GM21576 (cell line): ENCODE measurements at regions not wholly inside any gene's neighbourhood (a gene's known extent, or its start where the extent isn't known, plus 50 kb on each side); places are given as distances from the start of the nearest gene placed in this dataset.

Experiments
- ATAC-seq: cut with Tn5 transposase; IDR thresholded peaks from one replicate; pipeline ENCODE4 v1.9.1; 2021; ENCODE audit warnings: mild to moderate bottlenecking, moderate library complexity; ENCODE audit not compliant: unreplicated experiment

DNA sequence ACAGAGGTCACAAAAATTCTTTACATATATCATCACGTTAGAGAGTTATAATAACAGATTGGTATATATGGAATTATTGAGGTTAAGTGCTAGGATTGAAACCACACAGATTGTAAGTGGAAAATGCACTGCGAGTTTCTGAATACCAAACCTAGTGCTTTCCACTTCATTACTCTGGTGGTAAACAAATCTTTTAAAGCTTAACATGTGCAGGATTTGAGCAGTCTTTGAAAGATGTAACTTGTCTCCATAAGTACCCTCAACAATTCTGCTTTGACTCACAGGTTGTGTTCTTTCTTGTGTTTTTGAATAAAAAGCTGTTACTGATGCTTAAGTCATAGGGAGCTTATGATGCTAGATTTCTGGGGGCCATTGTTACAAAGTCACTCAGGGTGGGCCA, 314.7 kb upstream of the DACH1 start:
- ATAC-seq, result no peak

DNA sequence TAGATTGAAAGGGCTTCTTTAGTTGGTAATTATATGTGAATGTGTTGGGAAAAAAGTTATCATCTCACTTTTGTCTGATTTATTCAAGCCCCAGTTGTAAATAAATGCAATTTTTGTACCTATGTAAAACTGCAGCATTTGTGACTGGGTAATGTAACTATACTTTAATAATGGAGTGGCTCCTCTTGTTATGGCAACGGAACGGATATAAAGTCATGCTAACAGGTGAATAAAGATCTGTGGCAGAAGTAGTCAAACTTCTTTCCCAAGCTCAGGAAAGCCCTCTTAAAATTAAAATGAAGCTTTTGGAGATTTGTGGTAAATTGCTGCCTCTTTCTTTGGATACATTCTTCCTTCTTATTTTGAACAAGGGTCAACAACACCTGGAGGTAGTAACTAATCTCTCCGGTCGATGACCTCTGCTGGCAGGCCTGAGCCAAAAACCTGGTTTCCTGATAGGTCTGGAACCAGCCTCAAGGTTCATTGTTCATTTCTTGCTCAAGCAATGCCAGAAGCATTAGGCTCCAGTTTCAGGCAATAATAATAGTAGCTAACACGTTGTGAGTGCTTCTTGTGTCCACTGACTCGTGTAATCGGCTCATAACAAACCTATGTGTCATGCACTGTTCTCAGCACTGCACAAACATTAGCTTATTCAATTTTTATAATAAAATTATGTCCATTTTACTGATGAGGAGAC, 313.4 kb upstream of the DACH1 start:
- ATAC-seq, result no peak

DNA sequence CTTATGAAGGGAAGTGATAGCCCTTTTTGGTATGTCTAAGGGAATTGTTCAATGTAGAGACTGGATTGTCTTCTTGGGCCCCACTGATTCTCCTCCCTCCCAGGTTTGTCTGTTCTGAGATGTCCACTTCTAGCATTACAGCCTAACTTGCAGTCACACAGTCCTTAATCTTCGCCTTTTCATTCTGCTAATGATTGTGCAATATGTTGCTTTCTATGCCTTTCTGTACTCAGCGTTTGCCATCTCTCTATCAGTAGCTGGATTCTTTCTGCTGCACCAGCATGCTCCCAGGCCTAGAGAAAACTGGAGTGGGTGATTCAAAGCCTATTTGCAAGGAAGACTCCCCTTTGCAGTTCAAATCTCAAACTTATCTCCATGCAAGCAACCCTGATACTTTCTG, 307.5 kb upstream of the DACH1 start:
- ATAC-seq, result no peak

DNA sequence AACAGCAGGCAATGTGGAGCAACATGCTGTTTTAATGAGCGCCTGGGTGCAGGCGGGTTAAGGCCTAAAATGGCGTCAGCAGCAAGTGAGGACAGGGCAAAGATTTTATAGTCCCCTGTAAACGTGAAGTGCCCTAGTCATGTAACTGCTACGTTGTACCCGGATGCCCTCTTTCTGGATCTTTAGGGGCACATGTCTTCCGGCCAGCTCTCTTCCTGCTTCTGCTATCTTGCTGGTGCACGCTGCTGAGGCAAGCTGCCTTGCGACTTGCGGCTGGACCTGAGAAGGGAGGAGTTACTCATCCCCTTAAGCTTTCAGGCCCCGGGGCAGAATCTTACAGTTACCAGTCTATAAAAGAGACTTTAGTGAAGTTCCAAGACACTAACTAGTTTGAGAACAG, 303.6 kb upstream of the DACH1 start:
- ATAC-seq, result no peak

DNA sequence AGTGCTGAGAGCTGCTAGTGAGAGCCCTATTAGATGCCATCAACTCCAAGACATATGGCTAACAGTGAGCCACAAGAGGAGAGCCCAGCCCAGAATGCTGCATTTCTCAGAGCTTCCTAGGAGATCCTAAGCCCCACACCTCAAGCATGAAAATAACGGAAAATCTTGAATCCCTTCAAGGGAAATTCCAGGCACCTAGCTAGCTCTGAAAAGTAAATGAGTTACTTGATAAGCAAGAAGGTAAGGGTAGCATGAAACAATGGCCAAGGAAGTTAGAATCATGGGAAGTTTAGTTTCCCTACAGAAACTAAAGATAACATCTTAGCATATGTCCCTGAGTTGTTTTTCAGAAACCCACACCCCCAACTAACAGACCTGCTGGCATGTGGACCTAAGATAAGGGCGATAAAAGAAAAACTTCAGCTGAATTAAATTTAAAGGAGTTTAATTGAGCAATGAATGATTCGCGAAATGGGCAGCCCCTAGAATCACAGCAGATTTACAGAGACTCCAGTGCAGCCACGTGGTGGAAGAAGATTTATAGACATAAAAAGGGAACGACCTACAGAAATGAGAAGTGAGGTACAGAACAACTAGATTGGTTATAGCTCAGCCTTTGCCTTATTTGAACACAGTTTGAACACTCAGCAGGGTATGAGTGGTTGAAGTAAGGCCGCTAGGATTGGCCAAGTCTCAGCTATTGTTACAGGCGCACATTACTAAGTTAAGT, 301.3 kb upstream of the DACH1 start:
- no peak for ATAC-seq

DNA sequence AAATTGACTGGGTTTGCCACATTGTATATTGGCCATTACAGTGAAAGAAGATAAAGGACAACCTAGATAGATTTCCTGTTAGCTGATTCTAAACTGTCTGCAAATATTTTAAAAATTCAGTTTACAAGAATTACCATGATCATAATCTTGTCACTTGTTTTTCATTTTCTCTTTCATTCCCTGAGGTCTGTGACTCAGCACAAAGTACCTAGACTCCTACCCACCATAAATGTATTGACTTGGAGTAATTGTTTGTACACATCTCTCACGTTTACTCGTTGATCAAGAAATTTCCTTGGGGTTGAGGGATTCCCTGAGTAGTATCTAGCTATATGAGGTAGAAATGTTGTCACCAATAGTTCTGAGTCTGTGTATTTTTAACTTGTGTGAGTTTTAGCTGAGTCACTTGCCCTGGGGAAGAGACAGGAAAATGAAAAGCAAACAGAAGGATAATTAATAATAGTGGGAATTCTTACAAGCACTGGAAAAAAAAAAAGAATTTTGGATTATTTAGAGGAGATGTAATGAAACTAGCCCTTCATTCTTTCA, 299.2 kb upstream of the DACH1 start:
- no peak for ATAC-seq

DNA sequence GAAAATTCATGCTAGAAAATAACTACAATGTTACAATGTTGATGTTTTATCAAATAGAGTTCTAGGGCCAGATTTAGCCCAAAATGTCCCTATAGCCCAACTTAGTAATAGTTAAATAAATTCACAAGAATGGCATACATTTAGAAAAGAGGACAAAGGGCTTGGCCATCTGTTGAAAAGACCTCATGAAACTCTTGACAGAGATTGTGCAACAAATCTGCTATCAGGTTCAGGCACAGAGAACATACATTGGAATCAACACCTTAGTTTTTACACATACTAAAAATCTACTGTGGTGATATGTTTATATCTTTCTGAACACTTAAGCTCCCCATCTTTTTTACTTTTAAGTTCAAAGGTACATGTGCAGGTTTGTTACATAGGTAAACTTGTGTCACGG, 298.3 kb upstream of the DACH1 start:
- no peak for ATAC-seq

DNA sequence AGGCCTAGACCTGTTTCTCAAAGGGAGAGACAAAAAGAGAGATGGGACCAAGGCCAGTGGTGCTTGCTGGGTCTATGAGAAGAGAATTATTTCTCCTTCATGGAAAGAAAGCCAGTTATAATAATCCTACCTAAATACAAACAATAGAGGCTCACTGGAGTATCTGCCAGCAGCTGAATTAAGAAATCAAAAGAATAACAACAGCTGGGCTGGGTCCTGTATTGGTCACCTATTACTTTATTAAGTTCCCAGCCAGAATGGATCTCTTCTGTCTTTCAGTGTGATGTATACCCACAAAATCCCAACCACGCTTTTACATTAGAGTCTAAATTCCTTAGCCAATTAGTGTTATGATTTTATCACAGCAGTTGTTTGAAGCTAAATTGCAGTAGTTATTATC, 297.8 kb upstream of the DACH1 start:
- ATAC-seq, result no peak

DNA sequence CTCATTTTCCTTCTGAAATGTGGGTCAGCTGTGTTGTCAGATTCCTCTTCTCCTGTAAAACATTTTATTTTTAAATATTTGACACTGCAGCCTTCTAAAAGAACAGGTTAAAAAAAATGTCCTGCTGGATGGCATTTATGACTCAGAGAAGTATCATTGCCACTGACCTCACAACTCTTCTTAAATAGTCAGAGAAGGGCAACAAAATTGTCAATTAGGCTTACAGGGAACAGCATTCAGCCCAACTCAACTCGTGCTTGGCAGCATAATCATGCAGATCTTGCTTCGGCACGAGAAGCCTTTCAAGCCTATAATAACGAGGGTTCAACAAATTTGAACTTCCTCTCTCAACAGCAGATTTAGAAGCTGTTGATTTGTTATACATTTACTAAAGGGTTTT, 296.7 kb upstream of the DACH1 start:
- no peak for ATAC-seq

DNA sequence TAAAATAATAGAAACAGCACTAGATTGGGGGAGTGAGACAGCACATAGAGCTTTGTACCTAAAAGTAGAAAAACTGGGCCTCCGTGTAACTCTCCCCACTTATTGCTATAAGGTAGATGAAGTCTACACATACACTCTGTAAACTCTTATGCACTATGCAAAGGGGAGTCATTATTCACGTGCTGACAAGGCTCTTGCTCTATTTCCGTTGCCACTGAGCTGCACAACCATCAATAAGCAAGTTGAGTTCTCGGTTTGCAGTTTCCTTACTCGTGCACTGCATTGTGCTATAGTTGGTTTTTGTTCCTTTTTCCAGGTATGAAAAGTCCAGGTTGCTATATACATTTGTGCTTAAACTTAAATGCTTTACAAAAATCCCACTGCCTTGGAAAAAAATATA, 294.0 kb upstream of the DACH1 start:
- no peak for ATAC-seq

DNA sequence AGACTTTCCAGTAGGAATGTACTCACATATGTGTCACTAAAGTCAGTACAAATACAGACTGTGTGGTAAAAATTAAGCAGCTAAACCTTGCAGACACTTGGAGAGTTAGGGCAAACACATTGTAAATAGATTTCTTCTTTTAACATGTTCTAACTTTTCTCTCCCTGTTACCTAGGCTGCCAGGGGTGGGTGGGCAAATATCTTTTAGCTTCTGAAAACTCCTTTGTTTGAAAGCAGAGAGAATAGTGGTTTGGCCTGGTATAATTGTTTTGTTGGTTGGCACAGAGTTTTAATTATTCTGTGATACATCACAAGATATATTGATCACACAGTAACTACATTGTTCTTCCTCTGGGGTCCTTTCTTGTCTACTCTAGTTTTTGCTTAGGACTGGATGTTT, 289.8 kb upstream of the DACH1 start:
- no peak for ATAC-seq

DNA sequence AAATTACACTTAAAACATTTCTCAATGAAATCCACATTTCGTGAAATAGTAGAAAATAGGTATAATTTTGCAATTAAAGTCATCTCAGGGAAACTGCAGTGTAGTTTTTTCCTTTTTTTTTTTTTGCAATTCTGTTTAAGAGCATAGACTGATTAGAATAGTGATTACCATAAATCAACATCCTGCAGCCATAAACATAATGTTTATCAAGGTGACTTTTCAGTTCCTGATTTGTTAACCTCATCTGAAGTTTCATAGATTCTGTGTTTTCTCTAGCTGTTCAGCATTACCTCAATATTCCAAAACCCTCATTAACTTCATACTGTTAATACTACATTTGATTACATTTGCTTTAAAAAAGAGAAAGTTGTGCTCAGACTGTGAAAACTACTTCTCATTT, 286.3 kb upstream of the DACH1 start:
- ATAC-seq, result no peak

DNA sequence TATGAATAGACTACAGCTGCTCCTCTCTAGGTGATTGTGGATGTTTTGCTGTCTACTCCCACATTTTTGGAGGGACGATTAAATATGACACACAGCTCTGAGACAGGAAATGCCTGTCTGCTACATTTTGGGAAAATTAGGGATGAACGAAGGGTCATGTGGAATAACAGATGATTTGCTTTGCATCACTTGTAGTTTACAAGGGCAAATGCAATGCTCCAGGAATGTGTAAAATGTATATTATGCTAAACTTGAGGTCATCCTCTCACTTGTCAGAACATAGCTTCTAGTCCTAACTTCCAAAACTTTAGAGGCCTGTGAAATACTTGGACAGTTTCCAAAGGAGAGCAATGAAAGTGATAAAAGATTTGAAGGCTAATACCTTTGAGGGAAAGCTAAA, 284.2 kb upstream of the DACH1 start:
- no peak for ATAC-seq

DNA sequence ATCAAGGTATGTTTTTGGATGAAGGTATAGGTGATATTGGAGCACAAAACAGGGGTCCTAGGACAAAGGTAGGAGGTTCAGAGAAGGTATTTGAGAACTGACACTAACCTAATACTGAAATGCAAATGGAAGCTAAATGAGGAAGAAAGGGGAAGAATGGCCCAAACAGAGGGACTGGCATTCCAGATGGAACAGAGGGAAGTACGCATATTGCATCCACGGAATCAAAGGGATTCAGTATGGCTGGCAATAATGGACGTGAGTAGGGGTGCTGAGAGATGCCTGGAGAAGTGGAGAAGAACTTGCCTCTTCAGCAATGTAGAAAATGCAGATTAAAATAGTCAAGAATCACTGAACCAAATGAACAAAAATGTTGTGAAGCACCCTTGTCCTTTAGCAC, 283.5 kb upstream of the DACH1 start:
- ATAC-seq, result no peak

DNA sequence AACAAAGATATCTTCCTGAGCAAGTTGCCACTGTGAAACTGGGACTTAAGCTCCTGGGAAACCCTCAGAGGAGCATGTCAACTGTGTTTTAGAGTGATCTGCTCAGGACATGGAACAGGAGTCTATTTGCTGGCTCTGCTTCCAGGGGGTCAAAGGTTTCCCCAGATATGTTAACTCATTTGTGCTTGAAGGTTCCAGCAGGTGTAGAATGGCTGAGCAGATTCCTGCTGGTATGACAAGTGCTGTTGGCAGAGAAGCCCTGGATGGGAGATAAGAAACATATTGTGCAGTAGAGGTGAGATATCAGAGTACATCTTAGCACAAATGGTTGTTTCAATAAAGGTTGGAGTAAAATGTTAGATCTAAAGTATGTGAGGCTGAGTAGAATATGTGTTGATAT, 282.7 kb upstream of the DACH1 start:
- ATAC-seq, result no peak

DNA sequence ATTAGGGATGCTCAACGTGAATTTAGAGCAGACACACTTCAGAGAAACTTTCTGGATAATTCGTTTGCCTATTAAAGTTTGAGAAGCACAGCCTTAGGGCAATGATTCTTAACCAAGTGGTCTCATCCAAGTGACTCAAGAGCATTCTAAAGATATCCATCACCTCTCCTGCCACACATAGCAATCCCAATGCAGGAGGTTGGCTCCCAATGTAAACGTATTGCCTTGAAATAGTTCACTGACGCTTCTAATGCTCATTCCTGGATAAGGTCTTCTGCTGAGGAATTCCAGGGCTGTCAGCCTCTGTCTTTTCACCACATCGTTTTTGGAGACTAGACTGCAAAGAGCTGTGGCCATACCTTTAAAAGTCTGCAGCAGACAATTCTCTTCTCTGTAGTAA, 279.8 kb upstream of the DACH1 start:
- ATAC-seq, result no peak

DNA sequence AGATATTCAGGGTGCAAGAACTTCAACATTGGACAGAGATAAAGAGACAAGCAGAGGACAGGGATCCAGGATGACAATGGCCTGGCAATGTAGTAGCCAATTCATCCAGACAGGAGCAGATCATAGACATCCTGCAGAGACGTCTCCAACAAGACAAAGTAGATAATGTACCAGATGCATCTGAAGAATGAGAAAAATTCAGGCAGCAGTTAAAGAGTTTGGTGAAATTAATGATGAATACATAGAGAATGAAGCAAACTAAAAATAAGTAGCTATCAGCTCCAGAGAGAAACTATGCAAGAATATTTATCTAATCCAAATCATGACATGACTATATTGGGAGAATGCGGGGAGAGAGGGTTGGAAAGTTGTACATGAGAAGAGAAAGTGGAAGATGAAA, 278.4 kb upstream of the DACH1 start:
- ATAC-seq, result no peak

DNA sequence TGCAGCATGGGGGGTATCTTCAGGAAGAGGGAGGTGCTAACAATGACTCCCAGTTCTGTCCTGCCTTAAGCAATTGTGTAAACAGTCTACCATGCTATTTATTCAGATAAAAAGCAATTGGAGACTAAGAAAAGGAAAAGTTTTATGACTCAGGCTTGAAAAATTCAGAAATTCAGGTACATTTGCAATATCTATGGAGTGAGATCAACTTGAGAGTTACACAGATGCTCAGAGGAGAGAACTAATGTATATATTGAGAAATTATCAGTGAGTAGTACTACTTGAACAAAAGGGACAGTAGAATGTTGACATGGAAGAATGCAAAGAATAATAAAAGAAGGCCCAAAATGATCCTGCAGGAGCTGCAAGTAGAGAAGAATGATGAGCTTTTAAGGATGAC, 277.6 kb upstream of the DACH1 start:
- ATAC-seq, result no peak

DNA sequence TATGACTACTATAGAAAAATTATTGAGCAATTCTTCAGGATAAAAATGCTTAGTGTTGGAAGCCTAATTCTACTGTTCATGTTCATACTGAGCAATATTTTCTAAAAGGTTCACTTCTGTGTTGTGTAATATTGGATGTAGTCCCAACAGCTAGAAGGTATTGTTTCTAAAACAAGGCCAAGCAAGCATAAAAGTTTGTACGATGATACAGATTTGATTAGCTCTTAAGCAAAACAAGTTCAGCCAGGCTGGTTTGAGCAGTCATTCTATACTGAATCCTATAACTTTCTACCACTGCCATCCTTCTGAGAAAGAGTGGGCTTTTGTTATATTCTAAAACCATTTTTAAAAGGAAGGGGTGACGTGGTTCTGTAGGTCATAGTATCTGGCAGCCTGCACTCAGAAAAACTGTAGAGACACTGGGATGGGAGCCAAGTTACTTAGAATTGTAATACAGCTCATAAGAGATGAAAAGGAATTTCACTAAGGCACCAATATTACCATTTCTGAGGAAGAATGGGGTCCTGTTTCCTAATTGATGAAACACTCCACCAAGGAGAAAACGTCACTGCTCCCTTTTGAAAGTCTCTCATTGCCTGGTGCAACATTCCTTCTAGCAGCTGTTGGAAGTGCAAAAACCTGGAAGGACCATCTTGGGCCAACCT, 275.0 kb upstream of the DACH1 start:
- no peak for ATAC-seq

DNA sequence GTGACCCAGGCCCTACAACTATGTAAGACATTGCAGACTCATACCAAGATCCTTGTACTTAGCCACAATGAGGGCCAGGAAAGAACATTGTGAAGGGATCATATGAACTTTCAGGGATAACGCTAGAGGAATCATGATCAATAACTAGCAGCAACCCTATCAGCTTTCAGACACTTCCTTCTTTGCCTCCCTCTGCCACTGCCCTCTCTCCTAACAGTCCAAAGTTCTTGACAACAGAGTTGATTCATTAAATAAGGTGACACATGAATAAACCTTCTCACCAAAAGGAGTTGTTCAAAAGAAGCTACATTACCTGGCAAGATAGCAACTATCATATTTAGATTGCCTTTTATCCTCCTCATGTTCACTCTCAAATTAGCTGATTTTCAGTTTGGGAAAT, 272.2 kb upstream of the DACH1 start:
- no peak for ATAC-seq

DNA sequence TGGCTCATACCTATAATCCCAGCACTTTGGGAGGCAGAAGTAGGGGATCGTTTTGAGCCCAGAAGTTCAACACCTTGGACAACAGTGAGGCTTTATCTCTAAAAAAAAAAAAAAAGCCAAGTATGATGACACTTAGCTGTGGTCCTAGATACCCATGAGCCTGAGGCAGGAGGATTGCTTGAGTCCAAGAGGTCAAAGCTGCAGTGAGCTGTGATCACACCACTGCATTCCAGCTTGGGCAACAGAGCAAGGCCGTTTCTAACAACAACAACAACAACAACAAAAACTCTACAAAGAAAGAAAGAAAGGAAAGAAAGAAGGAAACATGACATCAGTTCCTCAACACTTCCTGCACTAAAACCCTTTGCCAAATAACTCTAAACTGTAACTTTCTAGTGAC, 265.1 kb upstream of the DACH1 start:
- ATAC-seq, result no peak

DNA sequence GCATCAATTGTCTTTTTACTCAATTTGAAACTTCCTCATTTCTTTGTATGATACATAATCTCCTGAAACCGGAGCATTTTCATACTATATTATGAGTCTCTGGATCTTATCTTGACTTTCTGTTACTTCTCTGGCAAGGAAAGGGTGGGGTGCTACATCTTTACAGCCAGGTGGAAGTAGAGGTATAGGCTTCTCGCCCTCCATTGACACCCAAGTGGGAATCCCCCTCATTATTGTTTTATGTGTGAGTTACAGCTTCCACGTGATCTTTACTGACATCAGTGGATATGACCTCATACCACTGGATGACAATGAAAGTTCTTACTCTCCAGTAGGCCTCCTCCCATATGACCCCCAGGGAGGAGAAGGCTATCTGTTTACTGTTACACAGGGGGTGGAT, 262.1 kb upstream of the DACH1 start:
- no peak for ATAC-seq
